ENCODE measurements at regions not wholly inside any gene's neighbourhood (a gene's known extent, or its start where the extent isn't known, plus 50 kb on each side); places are given as distances from the start of the nearest gene placed in this dataset.

GRCh38 chr3:176376531-176376930, 820.8 kb downstream of the TBL1XR1 start:
- no peak for DNase-seq
- no peaks in the 10 kb centered on the region for H3K27me3 Mint-ChIP-seq (ENCODE audit: insufficient read depth)
- H3K27ac Mint-ChIP-seq: no peak overlapping the region
- H3K36me3 Mint-ChIP-seq (ENCODE audit: low read depth): no peaks in the 10 kb centered on the region
- H3K9me3 Mint-ChIP-seq: peaks cover 4% of the 10 kb centered on the region; the same call in 1 of the 2 replicates
- no peak for TF ChIP-seq CTCF (IDR thresholded peaks at IDR 0.05)
- H3K4me3 Mint-ChIP-seq: no peak overlapping the region
- no peaks in the 10 kb centered on the region for H3K4me1 Mint-ChIP-seq (ENCODE audit: low read depth)

GRCh38 chr3:176375519-176375918, 821.8 kb downstream of the TBL1XR1 start:
- Mint-ChIP-seq H3K9me3 (peaks cover 4% of the 10 kb centered on the region; the same call in 1 of the 2 replicates), H3K36me3 (ENCODE audit: low read depth) (no peaks in the 10 kb centered on the region), H3K27me3 (ENCODE audit: insufficient read depth) (no peaks in the 10 kb centered on the region), H3K27ac (no peak overlapping the region), H3K4me3 (no peak overlapping the region), H3K4me1 (ENCODE audit: low read depth) (no peaks in the 10 kb centered on the region)
- TF ChIP-seq CTCF (IDR thresholded peaks at IDR 0.05): no peak
- DNase-seq: no peak

- peaks cover 7% of the 10 kb centered on the region; the same call in 1 of the 2 replicates for H3K4me1 Mint-ChIP-seq (ENCODE audit: low read depth)
- H3K4me3 Mint-ChIP-seq: no peak overlapping the region
- TF ChIP-seq CTCF (IDR thresholded peaks at IDR 0.05): no peak
Observed at GRCh38 chr3:176362191-176362731, 835.0 kb downstream of the TBL1XR1 start.

GRCh38 chr3:176359211-176359610, 838.1 kb downstream of the TBL1XR1 start:
- H3K4me3 Mint-ChIP-seq: no peak overlapping the region
- H3K27me3 Mint-ChIP-seq (ENCODE audit: insufficient read depth): no peaks in the 10 kb centered on the region; the same call in 1 of the 2 replicates
- no peak for DNase-seq
- peaks cover 9% of the 10 kb centered on the region; the same call in 1 of the 2 replicates for H3K9me3 Mint-ChIP-seq
- peaks cover 6% of the 10 kb centered on the region; the same call in 1 of the 2 replicates for H3K36me3 Mint-ChIP-seq (ENCODE audit: low read depth)
- no peak overlapping the region for H3K27ac Mint-ChIP-seq
- TF ChIP-seq CTCF (IDR thresholded peaks at IDR 0.05): peak; percentile 21; the same call in 1 of the 2 replicates
- H3K4me1 Mint-ChIP-seq (ENCODE audit: low read depth): peaks cover 7% of the 10 kb centered on the region; the same call in 1 of the 2 replicates

More at GRCh38 chr3:176362191-176362731, 835.0 kb downstream of the TBL1XR1 start:
- DNase-seq: no peak
- H3K9me3 Mint-ChIP-seq: peaks cover 9% of the 10 kb centered on the region; the same call in 1 of the 2 replicates
- no peak overlapping the region for H3K27ac Mint-ChIP-seq
- H3K36me3 Mint-ChIP-seq (ENCODE audit: low read depth): peaks cover 6% of the 10 kb centered on the region; the same call in 1 of the 2 replicates
- H3K27me3 Mint-ChIP-seq (ENCODE audit: insufficient read depth): no peaks in the 10 kb centered on the region; the same call in 1 of the 2 replicates

GRCh38 chr3:176357891-176358290, 839.4 kb downstream of the TBL1XR1 start:
- peaks cover 9% of the 10 kb centered on the region; the same call in 1 of the 2 replicates for H3K9me3 Mint-ChIP-seq
- no peaks in the 10 kb centered on the region; the same call in 1 of the 2 replicates for H3K27me3 Mint-ChIP-seq (ENCODE audit: insufficient read depth)
- H3K36me3 Mint-ChIP-seq (ENCODE audit: low read depth): peaks cover 6% of the 10 kb centered on the region; the same call in 1 of the 2 replicates
- no peak for TF ChIP-seq CTCF (IDR thresholded peaks at IDR 0.05)
- no peak overlapping the region for H3K27ac Mint-ChIP-seq
- H3K4me1 Mint-ChIP-seq (ENCODE audit: low read depth): peaks cover 10% of the 10 kb centered on the region; the same call in 1 of the 2 replicates
- DNase-seq: no peak
- H3K4me3 Mint-ChIP-seq: no peak overlapping the region
